ENCODE measurements at regions not wholly inside any gene's neighbourhood (a gene's known extent, or its start where the extent isn't known, plus 50 kb on each side); places are given as distances from the start of the nearest gene placed in this dataset.

DNA sequence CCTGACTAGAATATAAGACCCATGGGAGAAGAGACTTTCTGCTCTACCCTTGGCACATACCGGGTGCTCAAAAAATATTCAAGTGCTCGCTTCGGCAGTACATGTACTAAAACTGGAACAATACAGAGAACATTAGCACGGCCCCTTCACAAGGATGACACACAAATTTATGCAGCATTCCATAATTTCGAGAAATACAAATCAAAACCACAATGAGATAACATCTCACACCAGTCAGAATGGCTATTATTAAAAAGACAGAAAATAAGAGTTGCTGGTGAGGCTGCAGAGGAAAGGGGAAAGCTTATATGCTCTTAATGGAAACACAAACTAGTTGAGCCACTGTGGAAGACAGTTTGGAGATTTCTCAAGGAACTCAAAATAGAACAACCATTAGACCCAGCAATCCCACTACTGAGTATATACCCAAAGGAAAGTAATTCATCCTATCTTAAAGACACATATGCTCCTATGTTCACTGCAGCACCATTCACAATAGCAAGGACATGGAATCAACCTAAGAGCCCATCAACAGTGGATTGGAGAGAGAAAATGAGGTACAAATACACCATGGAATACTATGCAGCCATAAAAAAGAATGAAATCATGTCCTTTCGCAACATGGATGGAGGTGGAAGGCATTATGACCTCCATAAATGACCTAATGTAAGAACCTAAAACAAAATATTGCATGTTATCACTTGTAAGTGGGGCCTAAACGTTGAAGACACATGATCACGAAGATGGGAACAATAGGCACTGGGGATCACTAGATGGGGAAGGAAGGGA is 71.6 kb upstream of the CYP1B1 start:
- TF ChIP-seq EZH2phosphoT487 (IDR thresholded peaks at IDR 0.05; ENCODE audit: borderline replicate concordance) = no peak
- TF ChIP-seq CTCF (conservative IDR thresholded peaks at IDR 0.05; ENCODE audit: low read length) = no peak

All from Loucy (cell line).